Stimulated activated CD4-positive, alpha-beta T cell treated with anti-CD3 and anti-CD28 coated beads, Interleukin-1b, Interleukin-23, amount 100 ng/mL, for 1 hour (primary cell): ENCODE measurements at regions not wholly inside any gene's neighbourhood (a gene's known extent, or its start where the extent isn't known, plus 50 kb on each side); places are given as distances from the start of the nearest gene placed in this dataset.

ENCODE experiments used
- DNase-seq, 2 donors: peaks; one replicate each; pipeline ENCODE4 v3.0.0-alpha.2; 2020; ENCODE audit warnings: low read depth in 2 of 2

GRCh38 chr13:40215747-40216146 is 450.7 kb downstream of the FOXO1 start:
- DNase-seq = no peak

- no peak for DNase-seq
Observed at GRCh38 chr13:40217675-40218074, 448.8 kb downstream of the FOXO1 start.

- no peak for DNase-seq
Observed at GRCh38 chr13:40220299-40220935, 446.0 kb downstream of the FOXO1 start.

- no peak for DNase-seq
Observed at GRCh38 chr13:40221131-40221459, 445.3 kb downstream of the FOXO1 start.

- no peak for DNase-seq
Observed at GRCh38 chr13:40221460-40222201, 444.8 kb downstream of the FOXO1 start.

- no peak for DNase-seq
Observed at GRCh38 chr13:40223585-40223984, 442.9 kb downstream of the FOXO1 start.

GRCh38 chr13:40228496-40228895 is 437.9 kb downstream of the FOXO1 start:
- DNase-seq = no peak

GRCh38 chr13:40228990-40229389 is 437.5 kb downstream of the FOXO1 start:
- DNase-seq = no peak

- DNase-seq = no peak
Observed at GRCh38 chr13:40230833-40231266, 435.6 kb downstream of the FOXO1 start.

- DNase-seq = no peak
Observed at GRCh38 chr13:40231311-40231710, 435.1 kb downstream of the FOXO1 start.

- DNase-seq = no peak
Observed at GRCh38 chr13:40231751-40232150, 434.7 kb downstream of the FOXO1 start.

GRCh38 chr13:40232311-40233040 is 434.0 kb downstream of the FOXO1 start:
- DNase-seq = no peak

GRCh38 chr13:40233731-40234195 is 432.7 kb downstream of the FOXO1 start:
- no peak for DNase-seq

GRCh38 chr13:40235160-40235796 is 431.2 kb downstream of the FOXO1 start:
- no peak for DNase-seq

- DNase-seq = no peak
Observed at GRCh38 chr13:40236566-40237168, 429.8 kb downstream of the FOXO1 start.

- DNase-seq = no peak
Observed at GRCh38 chr13:40238761-40239160, 427.7 kb downstream of the FOXO1 start.

- no peak for DNase-seq
Observed at GRCh38 chr13:40240293-40240692, 426.1 kb downstream of the FOXO1 start.

GRCh38 chr13:40241125-40241798 is 425.2 kb downstream of the FOXO1 start:
- DNase-seq = no peak

GRCh38 chr13:40243047-40243446 is 423.4 kb downstream of the FOXO1 start:
- no peak for DNase-seq

- no peak for DNase-seq
Observed at GRCh38 chr13:40243982-40244381, 422.5 kb downstream of the FOXO1 start.

GRCh38 chr13:40245567-40245966 is 420.9 kb downstream of the FOXO1 start:
- no peak for DNase-seq
